K562 (cell line): ENCODE measurements at regions not wholly inside any gene's neighbourhood (a gene's known extent, or its start where the extent isn't known, plus 50 kb on each side); places are given as distances from the start of the nearest gene placed in this dataset.

Experiments
- BRD4 ChIP-seq: fragments of 200-600 bp; sonication (generic); IDR thresholded peaks from 2 replicates; pipeline ENCODE4 v1.6.1; 2017; ENCODE audit warnings: inconsistent platforms
- CCNT2 ChIP-seq: IDR thresholded peaks from 2 replicates; pipeline ENCODE4 v1.6.1; 2011; ENCODE audit warnings: borderline replicate concordance, low read depth, mild to moderate bottlenecking, moderate library complexity, mixed read lengths, low read length; ENCODE audit not compliant: insufficient read length; ENCODE audit errors: extremely low read depth
- CEBPG ChIP-seq, 3 experiments: fragments of 200-800 bp in 1 of 3; sonication (Bioruptor generic) in 1 of 3; sonication (generic) in 1 of 3; formaldehyde crosslinking in 1 of 3; IDR thresholded peaks in 2 of 3; conservative IDR thresholded peaks in 1 of 3; 2 replicates each; pipeline versions ENCODE4 v1.6.1 to v1.8.0; 2016 to 2022; ENCODE audit warnings: missing compliant biosample characterization in 2 of 3, missing genetic modification characterization in 2 of 3, mild to moderate bottlenecking in 1 of 3, missing genetic modification reagents in 1 of 3
- ELF1 ChIP-seq: fragments of 200-800 bp; sonication (Bioruptor generic); IDR thresholded peaks from 2 replicates; pipeline ENCODE4 v1.6.1; 2016; ENCODE audit warnings: missing genetic modification characterization, missing compliant biosample characterization
- FOSL1 ChIP-seq: fragments of 200-800 bp; sonication (Bioruptor generic); conservative IDR thresholded peaks from 2 replicates; pipeline ENCODE4 v1.6.1; 2016; ENCODE audit warnings: missing genetic modification characterization, missing compliant biosample characterization
- FOXA3 ChIP-seq, 2 experiments: fragments of 450-650 bp in 1 of 2; sonication (generic) in 1 of 2; formaldehyde crosslinking; IDR thresholded peaks in 1 of 2; conservative IDR thresholded peaks in 1 of 2; 2 replicates each; pipeline versions ENCODE4 v1.4.0 to v1.8.0; 2020 to 2022; ENCODE audit warnings: mild to moderate bottlenecking in 2 of 2, missing genetic modification reagents in 1 of 2
- PBX2 ChIP-seq, 2 experiments: IDR thresholded peaks in 1 of 2; conservative IDR thresholded peaks in 1 of 2; 2 replicates each; pipeline ENCODE4 v1.6.1; 2016; ENCODE audit warnings: low read depth in 2 of 2, mild to moderate bottlenecking in 1 of 2, missing compliant biosample characterization in 1 of 2, missing genetic modification characterization in 1 of 2, moderate library complexity in 1 of 2
- SNRNP70 ChIP-seq: fragments of 200-400 bp; formaldehyde crosslinking; optimal IDR thresholded peaks from 2 replicates; pipeline ENCODE3; 2017; ENCODE audit warnings: low read depth, low read length
- THRB ChIP-seq: fragments of 450-650 bp; formaldehyde crosslinking; conservative IDR thresholded peaks from 2 replicates; pipeline ENCODE4 v1.4.0; 2022; ENCODE audit warnings: mild to moderate bottlenecking, missing genetic modification characterization
- TRIM24 ChIP-seq, 2 experiments: fragments of 450-650 bp; IDR thresholded peaks; 2 replicates each; pipeline ENCODE4 v1.6.1; 2016
- XRCC3 ChIP-seq: fragments of 450-650 bp; IDR thresholded peaks from 2 replicates; pipeline ENCODE4 v1.6.1; 2017; ENCODE audit warnings: mild to moderate bottlenecking, moderate library complexity
- XRCC4 ChIP-seq: IDR thresholded peaks from one replicate; pipeline ENCODE4 v1.6.1; 2011; ENCODE audit not compliant: insufficient read depth, insufficient read length; ENCODE audit errors: extremely low read depth
- ZEB2 ChIP-seq: fragments of 450-650 bp; IDR thresholded peaks from 2 replicates; pipeline ENCODE4 v1.6.1; 2016
- ZNF146 ChIP-seq: IDR thresholded peaks from one replicate; pipeline ENCODE4 v1.6.1; 2018; ENCODE audit warnings: missing compliant biosample characterization; ENCODE audit not compliant: unreplicated experiment
- ZNF316 ChIP-seq: fragments of 450-650 bp; IDR thresholded peaks from 2 replicates; pipeline ENCODE4 v1.6.1; 2016
- ZNF785 ChIP-seq: fragments of 250-450 bp; sonication (Bioruptor Pico); IDR thresholded peaks from 2 replicates; pipeline ENCODE4 v1.4.0; 2020; ENCODE audit warnings: mild to moderate bottlenecking
- TF ChIP-seq, protein P1 (sequence below): fragments of 250-450 bp; sonication (Bioruptor Pico); IDR thresholded peaks from 2 replicates; pipeline ENCODE4 v1.4.0; 2020
- TF ChIP-seq, protein P2 (sequence below): fragments of 250-450 bp; sonication (Bioruptor Pico); IDR thresholded peaks from 2 replicates; pipeline ENCODE4 v1.5.0; 2021; ENCODE audit warnings: mild to moderate bottlenecking, borderline replicate concordance
- TF ChIP-seq, protein P3 (sequence below): fragments of 450-650 bp; IDR thresholded peaks from 2 replicates; pipeline ENCODE4 v1.6.1; 2016

DNA sequence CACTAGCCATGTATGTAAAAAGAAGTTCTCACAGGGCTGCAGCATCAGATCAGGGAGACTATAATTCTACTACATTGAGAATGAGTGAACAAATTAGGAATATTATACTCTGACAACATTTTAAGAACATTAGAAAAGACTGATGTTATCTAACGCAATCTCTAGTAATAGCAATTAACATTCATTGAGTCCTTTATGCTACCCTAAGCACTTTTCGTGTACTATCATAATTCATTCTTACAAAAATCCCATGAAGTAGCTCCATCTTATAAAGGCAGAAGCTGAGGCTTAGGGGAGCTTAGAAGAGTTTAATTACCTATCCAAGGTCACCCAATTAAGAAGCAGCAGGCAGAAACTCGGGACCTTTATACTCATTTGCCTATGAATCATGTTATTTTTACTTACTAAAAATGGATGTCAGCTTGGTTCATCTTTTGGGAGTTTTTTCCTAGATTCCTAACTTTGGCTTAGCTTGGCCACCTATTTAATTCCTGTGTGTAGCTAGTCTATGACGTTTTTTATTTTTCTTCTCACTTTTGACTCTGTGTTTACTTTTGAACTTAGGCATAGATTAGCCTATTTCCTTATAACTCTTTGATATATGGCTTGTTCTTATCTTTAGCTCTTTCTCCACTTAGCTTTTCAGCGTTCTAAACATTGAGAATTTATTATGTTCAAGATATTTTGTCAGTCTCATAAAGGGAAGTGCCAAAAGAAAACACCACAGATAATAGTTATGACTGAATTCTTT lies 333.5 kb upstream of the DCN start (continued):
- TF ChIP-seq ELF1 (tag) (no peak), FOSL1 (tag) (no peak), ZNF146 (CRISPR knock-in tag) (no peak), ZEB2 (no peak), TRIM24 (IDR thresholded peaks at IDR 0.05) (no peak), SNRNP70 (no peak), THRB (CRISPR knock-in tag) (no peak), CCNT2 (no peak), BRD4 (no peak), ZNF785 (CRISPR knock-in tag) (no peak), ZNF316 (peak; percentile 38; the same call in 1 of the 2 replicates), CEBPG (CRISPR knock-in tag; IDR thresholded peaks at IDR 0.05) (no peak), CEBPG (tag; conservative IDR thresholded peaks at IDR 0.05 in 1 of 2, IDR thresholded peaks at IDR 0.05 in 1 of 2) (no peak), XRCC4 (no peak), XRCC3 (no peak), FOXA3 (CRISPR knock-in tag; conservative IDR thresholded peaks at IDR 0.05 in 1 of 2, IDR thresholded peaks at IDR 0.05 in 1 of 2) (peak in 1 of 2 experiments; percentile 70; a peak in 2 of 4 replicates), PBX2 (CRISPR knock-in tag; IDR thresholded peaks at IDR 0.05; ENCODE audit: low read depth) (no peak), PBX2 (tag; conservative IDR thresholded peaks at IDR 0.05; ENCODE audit: low read depth) (peak; percentile 94)
- TF ChIP-seq, protein P1, sequence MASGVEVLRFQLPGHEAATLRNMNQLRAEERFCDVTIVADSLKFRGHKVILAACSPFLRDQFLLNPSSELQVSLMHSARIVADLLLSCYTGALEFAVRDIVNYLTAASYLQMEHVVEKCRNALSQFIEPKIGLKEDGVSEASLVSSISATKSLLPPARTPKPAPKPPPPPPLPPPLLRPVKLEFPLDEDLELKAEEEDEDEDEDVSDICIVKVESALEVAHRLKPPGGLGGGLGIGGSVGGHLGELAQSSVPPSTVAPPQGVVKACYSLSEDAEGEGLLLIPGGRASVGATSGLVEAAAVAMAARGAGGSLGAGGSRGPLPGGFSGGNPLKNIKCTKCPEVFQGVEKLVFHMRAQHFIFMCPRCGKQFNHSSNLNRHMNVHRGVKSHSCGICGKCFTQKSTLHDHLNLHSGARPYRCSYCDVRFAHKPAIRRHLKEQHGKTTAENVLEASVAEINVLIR (CRISPR knock-in tag), result no peak
- TF ChIP-seq, protein P2, sequence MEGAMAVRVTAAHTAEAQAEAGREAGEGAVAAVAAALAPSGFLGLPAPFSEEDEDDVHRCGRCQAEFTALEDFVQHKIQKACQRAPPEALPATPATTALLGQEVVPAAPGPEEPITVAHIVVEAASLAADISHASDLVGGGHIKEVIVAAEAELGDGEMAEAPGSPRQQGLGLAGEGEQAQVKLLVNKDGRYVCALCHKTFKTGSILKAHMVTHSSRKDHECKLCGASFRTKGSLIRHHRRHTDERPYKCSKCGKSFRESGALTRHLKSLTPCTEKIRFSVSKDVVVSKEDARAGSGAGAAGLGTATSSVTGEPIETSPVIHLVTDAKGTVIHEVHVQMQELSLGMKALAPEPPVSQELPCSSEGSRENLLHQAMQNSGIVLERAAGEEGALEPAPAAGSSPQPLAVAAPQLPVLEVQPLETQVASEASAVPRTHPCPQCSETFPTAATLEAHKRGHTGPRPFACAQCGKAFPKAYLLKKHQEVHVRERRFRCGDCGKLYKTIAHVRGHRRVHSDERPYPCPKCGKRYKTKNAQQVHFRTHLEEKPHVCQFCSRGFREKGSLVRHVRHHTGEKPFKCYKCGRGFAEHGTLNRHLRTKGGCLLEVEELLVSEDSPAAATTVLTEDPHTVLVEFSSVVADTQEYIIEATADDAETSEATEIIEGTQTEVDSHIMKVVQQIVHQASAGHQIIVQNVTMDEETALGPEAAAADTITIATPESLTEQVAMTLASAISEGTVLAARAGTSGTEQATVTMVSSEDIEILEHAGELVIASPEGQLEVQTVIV, result no peak
- TF ChIP-seq, protein P3, sequence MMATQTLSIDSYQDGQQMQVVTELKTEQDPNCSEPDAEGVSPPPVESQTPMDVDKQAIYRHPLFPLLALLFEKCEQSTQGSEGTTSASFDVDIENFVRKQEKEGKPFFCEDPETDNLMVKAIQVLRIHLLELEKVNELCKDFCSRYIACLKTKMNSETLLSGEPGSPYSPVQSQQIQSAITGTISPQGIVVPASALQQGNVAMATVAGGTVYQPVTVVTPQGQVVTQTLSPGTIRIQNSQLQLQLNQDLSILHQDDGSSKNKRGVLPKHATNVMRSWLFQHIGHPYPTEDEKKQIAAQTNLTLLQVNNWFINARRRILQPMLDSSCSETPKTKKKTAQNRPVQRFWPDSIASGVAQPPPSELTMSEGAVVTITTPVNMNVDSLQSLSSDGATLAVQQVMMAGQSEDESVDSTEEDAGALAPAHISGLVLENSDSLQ, result no peak
